Esophagus squamous epithelium (tissue), 5 donors: ENCODE measurements at regions not wholly inside any gene's neighbourhood (a gene's known extent, or its start where the extent isn't known, plus 50 kb on each side); places are given as distances from the start of the nearest gene placed in this dataset.

Source experiments
- DNase-seq: peaks from one replicate; lab custom pipeline; 2025; lab: John Stamatoyannopoulos, UW
- H3K27ac ChIP-seq, 4 donors: fragments of 200-600 bp; sonication (generic); one replicate each; pipeline ENCODE4 v1.5.1; 2016 to 2019; ENCODE audit warnings: mild to moderate bottlenecking in 1 of 4
- H3K27me3 ChIP-seq, 4 donors: fragments of 200-600 bp; sonication (generic); 1 replicate in 3 of 4; 2 replicates in 1 of 4; pipeline versions ENCODE4 v1.5.1 to v1.6.0; 2017 to 2021; ENCODE audit warnings: antibody characterized with exemption in 1 of 4
- H3K36me3 ChIP-seq, 3 donors: fragments of 200-600 bp; sonication (generic); one replicate each; pipeline ENCODE4 v1.5.1; 2016 to 2019
- H3K4me1 ChIP-seq, 3 donors: fragments of 200-600 bp; sonication (generic); one replicate each; pipeline ENCODE4 v1.5.1; 2017 to 2019
- H3K4me3 ChIP-seq, 4 donors: fragments of 200-600 bp; sonication (generic); 1 replicate in 3 of 4; 2 replicates in 1 of 4; pipeline ENCODE4 v1.5.1; 2016 to 2019; ENCODE audit warnings: mild to moderate bottlenecking in 2 of 4, moderate library complexity in 1 of 4
- H3K9me3 ChIP-seq, 3 donors: fragments of 200-600 bp; sonication (generic); one replicate each; pipeline ENCODE4 v1.5.1; 2016 to 2019
- POLR2A ChIP-seq, 4 donors: fragments of 450-650 bp; IDR thresholded peaks; one replicate each; pipeline ENCODE4 v1.6.1; 2017; ENCODE audit warnings: antibody characterized with exemption in 4 of 4, mild to moderate bottlenecking in 4 of 4, moderate library complexity in 3 of 4
- WGBS, 2 donors: methylation state at CpG; one replicate each; pipeline ENCODE4 v1.1.5; 2018; 5-methylcytosine and 5-hydroxymethylcytosine counted together
- intact Hi-C: fragments of 100-400 bp; cut with DNase I; formaldehyde crosslinking; loops from one replicate; pipeline ENCODE4 v1.15.0; 2022
- TF ChIP-seq, protein P1 (sequence below), 6 experiments: fragments of 450-650 bp in 4 of 6; fragments of 200-600 bp in 2 of 6; sonication (generic) in 2 of 6; IDR thresholded peaks; one replicate each; pipeline ENCODE4 v1.5.1; 2016 to 2019; ENCODE audit warnings: antibody characterized with exemption in 6 of 6, mild to moderate bottlenecking in 4 of 6, moderate library complexity in 4 of 6
- donor health status: DM: yes; HTN: yes; CAD: no.

- Histone ChIP-seq H3K4me1 (peaks cover 0 to 14% (median 0%) of the 10 kb centered on the region in 3 donors), H3K9me3 (peaks cover 0 to 6% (median 0%) of the 10 kb centered on the region in 3 donors), H3K27me3 (peaks cover 0 to 46% (median 0%) of the 10 kb centered on the region in 4 donors), H3K4me3 (no peak overlapping the region), H3K27ac (no peak overlapping the region), H3K36me3 (no peaks in the 10 kb centered on the region)
- 75 to 77% methylated on average over 2 of the region's 2 CpGs for WGBS, 2 donors
- DNase-seq = no peak
- TF ChIP-seq, protein P1, sequence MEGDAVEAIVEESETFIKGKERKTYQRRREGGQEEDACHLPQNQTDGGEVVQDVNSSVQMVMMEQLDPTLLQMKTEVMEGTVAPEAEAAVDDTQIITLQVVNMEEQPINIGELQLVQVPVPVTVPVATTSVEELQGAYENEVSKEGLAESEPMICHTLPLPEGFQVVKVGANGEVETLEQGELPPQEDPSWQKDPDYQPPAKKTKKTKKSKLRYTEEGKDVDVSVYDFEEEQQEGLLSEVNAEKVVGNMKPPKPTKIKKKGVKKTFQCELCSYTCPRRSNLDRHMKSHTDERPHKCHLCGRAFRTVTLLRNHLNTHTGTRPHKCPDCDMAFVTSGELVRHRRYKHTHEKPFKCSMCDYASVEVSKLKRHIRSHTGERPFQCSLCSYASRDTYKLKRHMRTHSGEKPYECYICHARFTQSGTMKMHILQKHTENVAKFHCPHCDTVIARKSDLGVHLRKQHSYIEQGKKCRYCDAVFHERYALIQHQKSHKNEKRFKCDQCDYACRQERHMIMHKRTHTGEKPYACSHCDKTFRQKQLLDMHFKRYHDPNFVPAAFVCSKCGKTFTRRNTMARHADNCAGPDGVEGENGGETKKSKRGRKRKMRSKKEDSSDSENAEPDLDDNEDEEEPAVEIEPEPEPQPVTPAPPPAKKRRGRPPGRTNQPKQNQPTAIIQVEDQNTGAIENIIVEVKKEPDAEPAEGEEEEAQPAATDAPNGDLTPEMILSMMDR (IDR thresholded peaks at IDR 0.05) = no peak
- TF ChIP-seq POLR2A (IDR thresholded peaks at IDR 0.05) = no peak
- intact Hi-C loops = no loop called here
These were observed 94.2 kb downstream of the FOXD1 start for GRCh38 chr5:73354406-73354805.

DNA sequence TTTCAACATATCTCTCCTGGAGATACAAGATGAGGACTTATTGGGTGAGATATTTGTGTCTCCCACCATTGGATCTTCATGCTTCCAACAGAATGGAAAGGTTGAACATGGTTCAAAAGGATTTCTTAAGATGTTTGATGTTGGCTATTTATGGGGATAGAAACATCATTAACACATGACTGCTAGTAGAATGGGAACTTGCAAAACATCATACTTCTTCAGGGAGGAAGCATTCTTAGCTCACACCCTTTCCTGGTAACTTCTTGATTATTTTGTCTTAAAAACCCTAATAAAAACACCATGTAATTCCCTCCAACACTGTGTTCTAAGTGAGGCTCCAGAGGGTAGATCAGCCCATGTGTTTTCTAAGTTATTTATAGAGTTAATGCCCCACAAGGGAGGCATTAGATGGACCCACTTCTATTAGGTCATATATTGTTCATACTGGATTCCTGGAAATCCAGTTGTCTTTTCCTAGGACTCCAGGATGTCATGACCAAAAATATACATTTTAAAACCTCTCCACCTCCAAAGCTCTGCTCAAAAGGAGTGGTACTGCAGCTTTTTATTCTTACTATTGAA lies 95.8 kb downstream of the FOXD1 start:
- intact Hi-C loops = no loop called here
- no peak overlapping the region for H3K27ac ChIP-seq
- DNase-seq = no peak
- H3K4me1 ChIP-seq = peaks cover 0 to 14% (median 0%) of the 10 kb centered on the region in 3 donors
- no peak for TF ChIP-seq POLR2A (IDR thresholded peaks at IDR 0.05)
- TF ChIP-seq, protein P1 (IDR thresholded peaks at IDR 0.05) = no peak
- H3K36me3 ChIP-seq = no peaks in the 10 kb centered on the region
- H3K9me3 ChIP-seq = peaks cover 0 to 6% (median 0%) of the 10 kb centered on the region in 3 donors
- no peak overlapping the region for H3K4me3 ChIP-seq
- H3K27me3 ChIP-seq = peaks cover 0 to 50% (median 0%) of the 10 kb centered on the region in 4 donors

GRCh38 chr5:73352243-73352642 lies 96.3 kb downstream of the FOXD1 start:
- H3K9me3 ChIP-seq = peaks cover 0 to 8% (median 0%) of the 10 kb centered on the region in 3 donors
- peaks cover 0 to 45% (median 0%) of the 10 kb centered on the region in 4 donors for H3K27me3 ChIP-seq
- no peak for DNase-seq
- no peak overlapping the region for H3K27ac ChIP-seq
- no peak for TF ChIP-seq POLR2A (IDR thresholded peaks at IDR 0.05)
- TF ChIP-seq, protein P1 (IDR thresholded peaks at IDR 0.05) = no peak
- H3K36me3 ChIP-seq = no peaks in the 10 kb centered on the region
- WGBS, 2 donors = 75 to 89% methylated on average over 1 of the region's 1 CpG
- intact Hi-C loops = no loop called here
- peaks cover 0 to 14% (median 0%) of the 10 kb centered on the region in 3 donors for H3K4me1 ChIP-seq
- H3K4me3 ChIP-seq = no peak overlapping the region

DNA sequence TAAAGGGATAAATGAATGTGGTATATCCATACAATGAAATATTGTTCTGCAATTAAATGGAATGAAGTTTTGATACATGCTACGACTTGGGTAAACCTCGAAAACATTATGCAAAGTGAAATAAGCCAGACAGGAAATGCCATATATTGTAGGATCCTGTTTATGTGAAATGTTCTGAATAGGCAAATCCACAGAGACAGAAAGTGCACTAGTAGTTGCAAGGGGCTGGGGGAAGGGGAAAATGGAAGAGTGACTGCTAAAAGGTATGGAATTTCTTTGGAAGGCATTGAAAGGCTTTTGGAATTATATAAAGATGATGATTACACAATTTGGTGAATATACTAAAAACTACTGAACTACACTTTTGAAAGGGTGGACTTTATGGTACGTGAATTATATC lies 97.0 kb downstream of the FOXD1 start:
- DNase-seq = no peak
- 43 to 52% methylated on average over 3 of the region's 3 CpGs for WGBS, 2 donors
- Histone ChIP-seq H3K4me3 (no peak overlapping the region), H3K4me1 (peaks cover 0 to 14% (median 0%) of the 10 kb centered on the region in 3 donors), H3K9me3 (peaks cover 0 to 13% (median 6%) of the 10 kb centered on the region in 3 donors), H3K27ac (no peak overlapping the region), H3K27me3 (peaks cover 0 to 39% (median 0%) of the 10 kb centered on the region in 4 donors), H3K36me3 (no peaks in the 10 kb centered on the region)
- intact Hi-C loops = no loop called here
- TF ChIP-seq, protein P1 (IDR thresholded peaks at IDR 0.05) = no peak
- TF ChIP-seq POLR2A (IDR thresholded peaks at IDR 0.05) = no peak

- WGBS, 2 donors = 100% methylated on average over 1 of the region's 1 CpG
These were observed 101.6 kb downstream of the FOXD1 start for GRCh38 chr5:73346878-73347408.

More at GRCh38 chr5:73346878-73347408, 101.6 kb downstream of the FOXD1 start:
- Histone ChIP-seq H3K4me1 (no peaks in the 10 kb centered on the region), H3K9me3 (peaks cover 0 to 20% (median 6%) of the 10 kb centered on the region in 3 donors), H3K36me3 (no peaks in the 10 kb centered on the region), H3K27ac (no peak overlapping the region), H3K27me3 (peaks cover 0 to 31% (median 0%) of the 10 kb centered on the region in 4 donors), H3K4me3 (no peak overlapping the region)
- intact Hi-C loops = no loop called here
- TF ChIP-seq POLR2A (IDR thresholded peaks at IDR 0.05) = no peak
- TF ChIP-seq, protein P1 (IDR thresholded peaks at IDR 0.05) = no peak
- DNase-seq = no peak
